Astrocyte (in vitro differentiated cells and primary cell): ENCODE measurements at regions not wholly inside any gene's neighbourhood (a gene's known extent, or its start where the extent isn't known, plus 50 kb on each side); places are given as distances from the start of the nearest gene placed in this dataset.

Experiments
- EZH2 ChIP-seq: IDR thresholded peaks from 2 replicates; pipeline ENCODE4 v1.6.1; 2012; ENCODE audit warnings: mild to moderate bottlenecking, low read length, inconsistent platforms; ENCODE audit not compliant: insufficient read depth
- TF ChIP-seq, protein P1 (sequence below): IDR thresholded peaks from 2 replicates; pipeline ENCODE4 v1.5.1; 2011; ENCODE audit warnings: low read depth, mild to moderate bottlenecking, inconsistent platforms, low read length, moderate library complexity; ENCODE audit not compliant: insufficient read depth

DNA sequence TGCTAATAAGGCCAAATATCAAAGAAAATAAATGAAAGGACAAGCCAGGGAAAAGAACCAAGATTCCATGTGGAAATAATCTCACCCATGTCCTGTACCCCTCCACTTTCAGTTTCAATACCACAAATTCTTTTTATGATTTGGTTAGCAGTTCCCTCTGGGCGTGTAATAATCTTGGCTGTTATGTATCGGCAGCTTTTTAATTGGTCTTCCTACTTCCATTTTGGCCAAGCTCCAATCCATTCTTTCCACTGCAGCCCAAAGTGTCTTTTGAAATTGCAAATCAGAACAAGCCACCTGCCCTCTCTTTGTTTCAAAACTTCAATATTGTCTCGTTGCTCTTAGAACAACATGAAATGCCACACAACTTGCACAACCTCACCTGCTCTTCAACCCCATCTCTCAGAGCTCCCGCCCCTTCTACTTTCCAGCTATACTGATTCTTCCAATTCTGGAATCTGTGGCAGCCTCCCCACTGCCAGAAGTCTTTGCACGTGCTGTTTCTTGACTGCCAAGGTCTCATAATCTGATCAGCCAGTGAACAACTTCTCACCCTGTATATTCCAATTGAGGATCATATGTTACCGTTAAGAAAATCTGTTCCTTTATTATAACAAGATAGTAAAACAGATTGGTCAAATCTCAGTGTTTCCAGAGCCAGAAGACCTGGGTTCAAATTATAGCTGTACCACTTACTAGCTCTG is 354.5 kb downstream of the CBLN4 start:
- TF ChIP-seq, protein P1, sequence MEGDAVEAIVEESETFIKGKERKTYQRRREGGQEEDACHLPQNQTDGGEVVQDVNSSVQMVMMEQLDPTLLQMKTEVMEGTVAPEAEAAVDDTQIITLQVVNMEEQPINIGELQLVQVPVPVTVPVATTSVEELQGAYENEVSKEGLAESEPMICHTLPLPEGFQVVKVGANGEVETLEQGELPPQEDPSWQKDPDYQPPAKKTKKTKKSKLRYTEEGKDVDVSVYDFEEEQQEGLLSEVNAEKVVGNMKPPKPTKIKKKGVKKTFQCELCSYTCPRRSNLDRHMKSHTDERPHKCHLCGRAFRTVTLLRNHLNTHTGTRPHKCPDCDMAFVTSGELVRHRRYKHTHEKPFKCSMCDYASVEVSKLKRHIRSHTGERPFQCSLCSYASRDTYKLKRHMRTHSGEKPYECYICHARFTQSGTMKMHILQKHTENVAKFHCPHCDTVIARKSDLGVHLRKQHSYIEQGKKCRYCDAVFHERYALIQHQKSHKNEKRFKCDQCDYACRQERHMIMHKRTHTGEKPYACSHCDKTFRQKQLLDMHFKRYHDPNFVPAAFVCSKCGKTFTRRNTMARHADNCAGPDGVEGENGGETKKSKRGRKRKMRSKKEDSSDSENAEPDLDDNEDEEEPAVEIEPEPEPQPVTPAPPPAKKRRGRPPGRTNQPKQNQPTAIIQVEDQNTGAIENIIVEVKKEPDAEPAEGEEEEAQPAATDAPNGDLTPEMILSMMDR: no peak
- TF ChIP-seq EZH2: no peak
